ENCODE measurements at regions not wholly inside any gene's neighbourhood (a gene's known extent, or its start where the extent isn't known, plus 50 kb on each side); places are given as distances from the start of the nearest gene placed in this dataset.
A peak's percentile ranks its signal among the peaks of the same experiment; 100 is the strongest.
"Not testable (repeated sequence)": the region's sequence is repeated elsewhere in the genome, so short reads cannot be mapped to it uniquely, and the experiment has no call there.

- not testable (repeated sequence) for H3K27me3 Mint-ChIP-seq (ENCODE audit: low read depth in 3 of 3); H3K27ac Mint-ChIP-seq; H3K4me3 Mint-ChIP-seq; DNase-seq
- Mint-ChIP-seq H3K36me3 (peaks cover 0 to 18% (median 4%) of the 10 kb centered on the region in 3 donors), H3K4me1 (peaks cover 17 to 26% of the 10 kb centered on the region in 2 donors), H3K9me3 (peaks cover 5 to 23% (median 6%) of the 10 kb centered on the region in 6 donors)
These were observed 144.5 kb upstream of the GOT2 start for GRCh38 chr16:58878641-58879040.

- H3K27ac Mint-ChIP-seq, result no peak overlapping the region
- H3K27me3 Mint-ChIP-seq (ENCODE audit: low read depth in 3 of 3), result peaks cover 1 to 5% (median 3%) of the 10 kb centered on the region in 3 donors
- peaks cover 11 to 26% of the 10 kb centered on the region in 2 donors for H3K4me1 Mint-ChIP-seq
- DNase-seq, result no peak
- no peak overlapping the region for H3K4me3 Mint-ChIP-seq
- H3K36me3 Mint-ChIP-seq, result no peaks in the 10 kb centered on the region
- no peaks in the 10 kb centered on the region for H3K9me3 Mint-ChIP-seq
These were observed 132.8 kb upstream of the GOT2 start for GRCh38 chr16:58866935-58867334.

GRCh38 chr16:58863761-58864160 lies 129.6 kb upstream of the GOT2 start:
- Mint-ChIP-seq H3K4me3 (no peak overlapping the region), H3K36me3 (no peaks in the 10 kb centered on the region), H3K27me3 (ENCODE audit: low read depth in 3 of 3) (peaks cover 2 to 5% (median 3%) of the 10 kb centered on the region in 3 donors), H3K9me3 (no peaks in the 10 kb centered on the region), H3K4me1 (peaks cover 11 to 32% of the 10 kb centered on the region in 2 donors), H3K27ac (no peak overlapping the region)
- DNase-seq, result no peak

GRCh38 chr16:58863042-58863441 lies 128.9 kb upstream of the GOT2 start:
- Mint-ChIP-seq H3K4me3 (peak overlapping the region in 2 of 5 donors; percentile 8 to 46), H3K27me3 (ENCODE audit: low read depth in 3 of 3) (peaks cover 3 to 6% (median 4%) of the 10 kb centered on the region in 3 donors), H3K9me3 (no peaks in the 10 kb centered on the region), H3K27ac (no peak overlapping the region), H3K36me3 (no peaks in the 10 kb centered on the region), H3K4me1 (peaks cover 11 to 32% of the 10 kb centered on the region in 2 donors)
- DNase-seq, result peak; percentile 17 to 45 (median 27)

GRCh38 chr16:58862334-58863021 lies 128.4 kb upstream of the GOT2 start:
- peaks cover 11 to 32% of the 10 kb centered on the region in 2 donors for H3K4me1 Mint-ChIP-seq
- peaks cover 3 to 6% (median 4%) of the 10 kb centered on the region in 3 donors for H3K27me3 Mint-ChIP-seq (ENCODE audit: low read depth in 3 of 3)
- no peaks in the 10 kb centered on the region for H3K9me3 Mint-ChIP-seq
- no peaks in the 10 kb centered on the region for H3K36me3 Mint-ChIP-seq
- H3K27ac Mint-ChIP-seq, result no peak overlapping the region
- H3K4me3 Mint-ChIP-seq, result peak overlapping the region in 2 of 5 donors; percentile 8 to 46
- DNase-seq, result no peak

- H3K4me3 Mint-ChIP-seq, result no peak overlapping the region
- no peak overlapping the region for H3K27ac Mint-ChIP-seq
- H3K9me3 Mint-ChIP-seq, result no peaks in the 10 kb centered on the region
- H3K27me3 Mint-ChIP-seq (ENCODE audit: low read depth in 3 of 3), result peaks cover 2 to 6% (median 4%) of the 10 kb centered on the region in 3 donors
- H3K4me1 Mint-ChIP-seq, result peaks cover 14 to 45% of the 10 kb centered on the region in 2 donors
- no peak for DNase-seq
- H3K36me3 Mint-ChIP-seq, result no peaks in the 10 kb centered on the region
These were observed 126.0 kb upstream of the GOT2 start for GRCh38 chr16:58859958-58860669.

- H3K9me3 Mint-ChIP-seq; H3K27me3 Mint-ChIP-seq (ENCODE audit: low read depth in 3 of 3); H3K27ac Mint-ChIP-seq; H3K36me3 Mint-ChIP-seq; H3K4me3 Mint-ChIP-seq; DNase-seq: not testable (repeated sequence)
- H3K4me1 Mint-ChIP-seq, result peaks cover 22 to 51% of the 10 kb centered on the region in 2 donors
These were observed 124.5 kb upstream of the GOT2 start for GRCh38 chr16:58858577-58858976.

GRCh38 chr16:58855291-58855863 lies 121.3 kb upstream of the GOT2 start:
- Mint-ChIP-seq H3K4me3 (no peak overlapping the region), H3K4me1 (peaks cover 19 to 38% of the 10 kb centered on the region in 2 donors), H3K9me3 (peaks cover 0 to 2% (median 0%) of the 10 kb centered on the region in 6 donors), H3K36me3 (no peaks in the 10 kb centered on the region), H3K27ac (peak overlapping the region in 4 of 6 donors; percentile 8 to 65 (median 47)), H3K27me3 (ENCODE audit: low read depth in 3 of 3) (peaks cover 0 to 2% (median 1%) of the 10 kb centered on the region in 3 donors)
- DNase-seq, result no peak

- peak overlapping the region in 2 of 6 donors; percentile 68 to 83 for H3K27ac Mint-ChIP-seq
- no peaks in the 10 kb centered on the region for H3K36me3 Mint-ChIP-seq
- peaks cover 0 to 2% (median 1%) of the 10 kb centered on the region in 3 donors for H3K27me3 Mint-ChIP-seq (ENCODE audit: low read depth in 3 of 3)
- H3K4me1 Mint-ChIP-seq, result peaks cover 19 to 38% of the 10 kb centered on the region in 2 donors
- peaks cover 0 to 2% (median 0%) of the 10 kb centered on the region in 6 donors for H3K9me3 Mint-ChIP-seq
- peak overlapping the region in 4 of 5 donors; percentile 34 to 58 (median 44) for H3K4me3 Mint-ChIP-seq
- DNase-seq, result peak; percentile 19 to 29 (median 21)
These were observed 120.0 kb upstream of the GOT2 start for GRCh38 chr16:58853854-58854791.

GRCh38 chr16:58850678-58851020 lies 116.5 kb upstream of the GOT2 start:
- DNase-seq, result no peak
- Mint-ChIP-seq H3K27me3 (ENCODE audit: low read depth in 3 of 3) (peaks cover 0 to 2% (median 0%) of the 10 kb centered on the region in 3 donors), H3K27ac (no peak overlapping the region), H3K36me3 (no peaks in the 10 kb centered on the region), H3K9me3 (peaks cover 0 to 2% (median 0%) of the 10 kb centered on the region in 6 donors), H3K4me3 (no peak overlapping the region), H3K4me1 (peaks cover 20 to 31% of the 10 kb centered on the region in 2 donors)

GRCh38 chr16:58850019-58850677 lies 116.0 kb upstream of the GOT2 start:
- no peak overlapping the region for H3K27ac Mint-ChIP-seq
- H3K4me3 Mint-ChIP-seq, result no peak overlapping the region
- H3K4me1 Mint-ChIP-seq, result peaks cover 17 to 26% of the 10 kb centered on the region in 2 donors
- H3K27me3 Mint-ChIP-seq (ENCODE audit: low read depth in 3 of 3), result peaks cover 0 to 2% (median 0%) of the 10 kb centered on the region in 3 donors
- peaks cover 0 to 2% (median 0%) of the 10 kb centered on the region in 6 donors for H3K9me3 Mint-ChIP-seq
- no peak for DNase-seq
- no peaks in the 10 kb centered on the region for H3K36me3 Mint-ChIP-seq

- Mint-ChIP-seq H3K27ac (no peak overlapping the region), H3K4me3 (no peak overlapping the region), H3K27me3 (ENCODE audit: low read depth in 3 of 3) (peaks cover 0 to 2% (median 0%) of the 10 kb centered on the region in 3 donors), H3K9me3 (no peaks in the 10 kb centered on the region), H3K4me1 (peaks cover 5 to 11% of the 10 kb centered on the region in 2 donors), H3K36me3 (no peaks in the 10 kb centered on the region)
- no peak for DNase-seq
These were observed 114.5 kb upstream of the GOT2 start for GRCh38 chr16:58848662-58849002.
